Activated T-cell treated with anti-CD3 and anti-CD28 coated beads for 4 hours (primary cell): ENCODE measurements at regions not wholly inside any gene's neighbourhood (a gene's known extent, or its start where the extent isn't known, plus 50 kb on each side); places are given as distances from the start of the nearest gene placed in this dataset.

ENCODE experiments used
- DNase-seq: peaks from one replicate; pipeline ENCODE4 v3.0.0-alpha.2; 2020

GRCh38 chr2:208545403-208546042 is 138.9 kb downstream of the PTH2R start:
- no peak for DNase-seq

- no peak for DNase-seq
Observed at GRCh38 chr2:208546107-208546506, 139.5 kb downstream of the PTH2R start.

- no peak for DNase-seq
Observed at GRCh38 chr2:208546860-208547650, 140.5 kb downstream of the PTH2R start.

DNA sequence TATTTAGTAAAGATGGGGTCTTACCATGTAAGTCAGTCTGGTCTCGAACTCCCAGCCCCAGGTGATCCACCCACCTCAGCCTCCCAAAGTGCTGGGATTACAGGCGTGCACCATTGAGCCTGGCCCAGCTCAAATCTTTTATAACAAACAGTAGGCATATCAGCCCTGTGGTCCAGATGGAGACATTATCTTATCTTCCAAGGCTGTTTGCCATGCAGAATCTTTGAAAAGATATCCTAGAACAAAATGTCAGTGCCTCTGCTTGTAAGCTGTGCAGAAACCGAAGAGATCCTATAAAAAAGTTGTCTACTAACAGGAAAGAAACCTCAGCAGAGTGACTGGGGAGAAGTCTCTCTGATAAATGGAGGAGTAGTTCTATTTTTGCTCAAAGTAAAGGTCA is 142.1 kb downstream of the PTH2R start:
- DNase-seq: no peak

DNA sequence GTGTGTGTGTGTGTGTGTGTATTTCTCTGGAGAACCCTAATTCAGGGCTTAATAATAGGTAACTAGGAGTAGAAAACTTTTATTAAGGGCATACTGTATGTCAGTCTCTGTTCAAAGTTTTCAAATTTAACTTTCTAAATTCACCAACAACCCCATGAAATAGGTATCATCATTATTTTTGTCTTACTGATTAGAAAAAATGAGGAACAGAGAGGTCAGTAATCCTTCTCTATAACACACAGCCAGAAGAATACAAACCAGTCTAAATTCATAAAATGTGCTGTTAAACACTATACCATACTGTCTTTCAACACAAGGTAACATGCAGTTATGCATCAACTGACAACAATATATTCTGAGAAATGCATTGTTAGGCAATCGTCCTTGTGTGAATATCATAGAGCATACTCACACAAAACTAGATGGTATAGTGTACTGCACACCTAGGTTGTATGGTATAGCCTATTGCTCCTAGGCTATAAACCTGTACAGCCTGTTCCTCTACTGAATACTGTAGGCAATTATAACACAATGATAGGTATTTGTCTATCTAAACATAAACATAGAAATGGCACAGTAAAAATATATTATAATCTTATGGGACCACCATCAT is 143.1 kb downstream of the PTH2R start:
- DNase-seq: no peak

DNA sequence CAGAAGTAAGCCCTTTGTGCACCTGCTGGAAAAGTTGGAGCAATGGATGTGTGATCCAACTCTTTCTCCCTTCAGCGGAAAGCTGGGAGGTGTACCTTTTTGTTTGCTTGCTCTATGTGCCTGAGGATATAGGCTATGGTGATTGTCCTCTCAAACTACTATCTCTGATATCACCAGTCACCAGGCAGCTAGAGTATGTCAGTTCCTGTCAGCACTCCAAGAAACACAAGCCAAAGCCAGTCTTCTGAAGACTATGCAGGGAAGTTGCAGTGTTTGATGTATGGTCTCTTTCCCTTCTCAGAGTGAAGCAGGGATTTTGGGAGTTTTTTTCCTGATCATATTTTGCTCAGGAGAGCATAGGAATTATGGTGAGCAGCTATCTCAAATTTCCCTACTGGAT is 146.4 kb downstream of the PTH2R start:
- DNase-seq: no peak

DNA sequence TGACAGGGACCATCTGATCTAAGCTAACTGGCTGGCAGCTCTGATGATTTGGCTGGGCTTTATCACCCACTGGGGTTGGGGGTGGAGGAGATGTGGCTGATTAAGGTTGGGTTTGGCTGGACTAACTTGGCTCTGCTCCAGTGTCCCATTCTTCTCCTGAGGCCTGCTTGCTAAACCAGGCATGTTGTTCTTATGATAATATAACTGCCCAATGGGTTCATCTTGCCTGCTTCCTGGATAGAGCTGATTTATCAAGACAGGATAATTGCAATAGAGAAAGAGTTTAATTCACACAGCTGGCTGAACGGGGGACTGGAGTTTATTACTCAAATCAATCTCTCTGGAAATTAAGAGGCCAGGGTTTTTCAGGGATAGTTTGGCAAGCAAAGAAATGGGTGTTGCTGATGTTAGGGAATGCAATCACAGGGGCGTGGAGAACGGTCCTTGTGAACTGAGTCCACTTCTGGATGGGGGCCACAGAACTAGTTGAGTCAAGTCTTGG is 150.4 kb downstream of the PTH2R start:
- DNase-seq: no peak

GRCh38 chr2:208565690-208566416 is 159.3 kb downstream of the PTH2R start:
- DNase-seq: no peak

- no peak for DNase-seq
Observed at GRCh38 chr2:208568203-208568602, 161.6 kb downstream of the PTH2R start.

- no peak for DNase-seq
Observed at GRCh38 chr2:208570066-208570465, 163.5 kb downstream of the PTH2R start.

DNA sequence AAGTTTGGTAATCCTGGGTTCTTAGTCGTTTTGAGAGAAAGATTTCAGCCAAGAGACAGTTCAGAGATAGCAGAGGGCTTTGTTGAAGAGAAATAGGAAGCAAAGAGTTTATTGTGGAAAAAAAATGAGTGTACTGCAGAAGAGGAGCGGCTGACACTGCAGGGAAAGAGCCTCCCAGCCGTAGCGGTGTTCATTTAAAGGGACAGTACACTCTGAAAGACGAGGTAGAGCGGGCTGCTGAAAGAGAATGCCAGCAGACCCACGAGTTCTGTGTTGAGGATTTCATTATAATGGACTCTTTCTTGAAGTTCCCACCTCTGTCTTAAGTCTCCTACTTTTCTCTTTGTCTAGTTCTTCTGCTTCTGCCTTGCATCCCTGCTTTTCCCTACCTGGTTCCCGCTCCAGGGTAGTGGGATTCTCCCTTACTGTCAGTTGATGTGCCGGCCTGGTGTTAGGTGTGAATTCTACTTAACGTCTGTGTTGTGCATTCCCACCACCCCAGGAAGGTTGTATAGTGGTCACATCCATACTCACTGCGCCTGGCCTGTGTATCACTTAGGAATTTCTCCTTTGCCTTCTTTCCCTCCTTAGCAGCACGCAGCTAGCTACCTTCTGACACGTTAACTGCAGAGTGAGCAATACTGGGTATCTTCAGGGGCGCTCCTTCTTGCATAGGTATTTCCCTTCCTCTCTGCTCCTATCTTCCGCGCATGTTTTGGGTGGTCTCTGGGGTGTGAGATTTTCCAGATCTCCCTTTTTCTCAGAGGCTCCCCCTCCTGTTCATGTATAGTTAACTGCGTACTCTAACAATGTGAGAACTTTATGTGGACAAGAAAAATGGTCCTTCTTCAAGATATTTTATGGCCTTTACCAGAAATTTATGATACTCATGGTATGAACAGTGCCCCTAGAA is 164.5 kb downstream of the PTH2R start:
- no peak for DNase-seq

GRCh38 chr2:208571764-208572131 is 165.2 kb downstream of the PTH2R start:
- no peak for DNase-seq

GRCh38 chr2:208573569-208573968 is 167.0 kb downstream of the PTH2R start:
- no peak for DNase-seq

DNA sequence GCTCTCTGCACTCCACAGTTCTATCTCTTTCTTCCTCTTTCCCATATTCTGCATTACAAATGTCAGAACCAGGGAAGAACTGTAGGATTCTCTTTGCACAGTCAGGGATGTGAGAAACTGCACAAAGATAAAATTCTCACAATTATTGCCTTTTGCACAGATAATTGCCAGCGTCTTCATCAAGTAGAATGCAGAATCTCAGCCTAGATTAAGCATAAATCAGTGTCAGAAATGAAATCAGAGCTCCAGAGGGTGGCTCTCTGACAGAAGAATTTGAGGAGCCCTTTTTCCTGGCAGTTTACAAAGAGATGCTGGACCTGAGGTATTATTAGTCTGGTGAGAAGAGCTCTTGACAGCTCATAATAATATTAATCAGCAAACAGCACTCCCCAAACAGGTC is 173.1 kb downstream of the PTH2R start:
- no peak for DNase-seq

- no peak for DNase-seq
Observed at GRCh38 chr2:208584378-208584985, 177.9 kb downstream of the PTH2R start.

DNA sequence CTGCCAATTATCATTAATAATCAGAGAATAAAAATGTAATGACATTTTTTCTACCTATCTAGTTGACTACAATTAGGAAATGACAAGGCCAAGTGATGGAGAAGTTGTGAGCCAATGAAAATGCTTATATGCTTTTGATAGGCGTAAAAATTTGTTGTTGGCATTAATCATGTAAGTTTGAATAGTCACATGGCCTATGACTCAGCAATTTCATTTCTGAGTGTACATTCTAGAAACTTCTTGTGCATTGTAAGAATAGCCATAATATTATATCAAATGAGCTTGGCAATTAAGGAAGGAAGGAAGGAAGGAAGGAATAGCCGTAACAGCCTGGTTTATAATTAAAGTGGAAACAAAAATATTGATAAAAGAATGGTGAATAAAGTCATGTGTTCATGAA is 179.9 kb downstream of the PTH2R start:
- DNase-seq: no peak

DNA sequence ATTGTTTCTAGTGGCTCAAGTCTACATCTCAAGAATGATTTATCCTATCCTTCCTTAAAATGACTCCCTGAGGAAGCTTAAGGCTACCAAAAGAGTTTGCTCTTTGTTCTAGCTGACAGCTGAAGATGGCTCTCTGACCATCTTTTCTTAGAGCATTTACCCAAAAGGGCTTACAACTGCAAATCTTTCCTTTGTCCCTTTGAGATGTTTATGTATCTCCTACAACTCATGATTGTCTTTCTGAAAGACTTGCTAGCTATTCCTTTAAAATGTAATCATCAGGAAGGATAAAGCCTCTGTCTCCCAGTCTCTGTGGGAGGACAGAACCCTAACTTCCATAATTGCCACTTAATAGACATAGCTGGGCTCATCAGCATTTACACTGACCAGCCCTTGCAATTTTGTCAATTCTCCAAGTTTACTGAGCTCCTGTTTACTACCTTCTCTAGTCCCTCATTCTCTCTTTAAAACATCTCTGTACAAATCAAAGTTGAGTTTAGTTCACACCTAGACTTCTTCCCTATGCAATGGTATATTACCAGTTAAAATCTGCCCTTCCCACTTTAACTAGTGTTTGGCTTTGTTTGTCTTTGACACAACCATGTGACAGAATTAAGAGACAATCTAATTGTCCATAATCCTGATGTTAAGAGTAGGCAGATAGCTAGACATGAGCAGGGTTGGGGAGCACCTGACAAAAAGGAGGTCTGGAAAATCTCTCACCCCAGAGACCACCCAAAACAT is 188.2 kb downstream of the PTH2R start:
- no peak for DNase-seq

- no peak for DNase-seq
Observed at GRCh38 chr2:208595386-208596275, 189.0 kb downstream of the PTH2R start.

DNA sequence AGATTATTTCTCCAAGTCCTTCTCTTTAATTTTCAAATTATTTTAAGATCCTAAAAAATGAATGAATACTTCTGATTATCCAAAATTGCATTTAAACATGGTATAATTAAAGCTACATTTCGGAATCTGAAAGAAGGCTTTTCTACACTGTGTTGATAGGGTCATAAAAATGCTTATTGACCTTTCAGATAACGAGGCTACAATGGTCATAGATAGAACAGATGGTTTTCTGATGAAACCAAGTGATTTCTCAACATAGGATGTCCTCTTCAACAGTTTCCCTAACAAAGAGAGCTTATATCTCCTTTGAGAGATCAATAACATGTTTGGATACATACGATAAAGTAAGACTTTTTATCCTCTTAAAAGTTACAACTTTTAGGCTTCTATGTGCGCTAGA is 201.1 kb downstream of the PTH2R start:
- no peak for DNase-seq
